ENCODE measurements at regions not wholly inside any gene's neighbourhood (a gene's known extent, or its start where the extent isn't known, plus 50 kb on each side); places are given as distances from the start of the nearest gene placed in this dataset.

DNA sequence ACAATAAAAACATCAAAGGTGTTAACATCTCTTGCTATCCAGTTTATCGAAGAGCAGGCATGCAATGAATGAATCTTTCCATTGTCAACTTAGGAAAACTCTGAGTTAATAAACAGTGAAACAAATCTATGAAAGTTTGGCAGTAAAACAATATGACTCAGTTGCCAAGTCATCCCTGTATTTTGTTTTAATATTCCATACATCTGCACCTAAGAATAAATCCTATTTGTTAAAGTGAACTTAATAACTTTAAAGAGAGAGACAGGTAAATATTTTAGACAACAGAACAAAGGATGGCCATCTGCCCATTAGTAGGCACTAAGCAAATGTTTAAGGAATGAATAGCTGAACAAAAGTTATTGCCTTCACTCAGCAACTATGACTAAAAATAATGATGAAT is 700.5 kb upstream of the CELF2 start:
- no peak for TF ChIP-seq ZFP3 (CRISPR knock-in tag; IDR thresholded peaks at IDR 0.05)
- no peak for TF ChIP-seq OSR1 (CRISPR knock-in tag; IDR thresholded peaks at IDR 0.05)
- no peak for TF ChIP-seq ESRRG (CRISPR knock-in tag; IDR thresholded peaks at IDR 0.05)
- no peak for TF ChIP-seq ISL1 (CRISPR knock-in tag; IDR thresholded peaks at IDR 0.05)
- TF ChIP-seq, protein P1, sequence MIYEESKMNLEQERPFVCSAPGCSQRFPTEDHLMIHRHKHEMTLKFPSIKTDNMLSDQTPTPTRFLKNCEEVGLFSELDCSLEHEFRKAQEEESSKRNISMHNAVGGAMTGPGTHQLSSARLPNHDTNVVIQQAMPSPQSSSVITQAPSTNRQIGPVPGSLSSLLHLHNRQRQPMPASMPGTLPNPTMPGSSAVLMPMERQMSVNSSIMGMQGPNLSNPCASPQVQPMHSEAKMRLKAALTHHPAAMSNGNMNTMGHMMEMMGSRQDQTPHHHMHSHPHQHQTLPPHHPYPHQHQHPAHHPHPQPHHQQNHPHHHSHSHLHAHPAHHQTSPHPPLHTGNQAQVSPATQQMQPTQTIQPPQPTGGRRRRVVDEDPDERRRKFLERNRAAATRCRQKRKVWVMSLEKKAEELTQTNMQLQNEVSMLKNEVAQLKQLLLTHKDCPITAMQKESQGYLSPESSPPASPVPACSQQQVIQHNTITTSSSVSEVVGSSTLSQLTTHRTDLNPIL (CRISPR knock-in tag; IDR thresholded peaks at IDR 0.05; ENCODE audit: low read depth): no peak
- no peak for TF ChIP-seq ZFP30 (CRISPR knock-in tag; IDR thresholded peaks at IDR 0.05)
- ATAC-seq: no peak

DNA sequence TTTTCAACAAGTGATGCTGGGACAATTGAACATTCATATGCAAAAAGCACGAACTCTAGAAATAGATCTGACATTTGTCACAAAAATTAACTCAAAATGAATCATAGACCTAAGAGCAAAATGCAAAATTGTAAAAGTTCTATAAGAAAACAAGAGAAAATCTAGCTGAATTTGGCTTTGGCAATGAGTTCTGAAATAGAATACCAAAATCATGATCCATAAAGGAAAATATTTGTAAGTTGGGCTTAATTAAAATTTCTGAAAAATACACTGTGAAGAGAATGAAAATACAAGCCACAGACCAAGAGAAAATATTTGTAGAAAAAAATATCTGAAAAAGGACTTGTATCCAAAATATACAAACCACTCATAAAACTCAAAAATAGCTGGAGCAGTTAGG is 698.8 kb upstream of the CELF2 start:
- ATAC-seq: no peak
- TF ChIP-seq ZC3H10 (CRISPR knock-in tag; IDR thresholded peaks at IDR 0.05) (no peak), ZNF8 (CRISPR knock-in tag; IDR thresholded peaks at IDR 0.05) (no peak), ZNF565 (CRISPR knock-in tag; conservative IDR thresholded peaks at IDR 0.05; ENCODE audit: low read depth) (no peak), BACH2 (CRISPR knock-in tag; IDR thresholded peaks at IDR 0.05; ENCODE audit: borderline replicate concordance) (no peak), ZFP30 (CRISPR knock-in tag; IDR thresholded peaks at IDR 0.05) (no peak), TCF4 (CRISPR knock-in tag; IDR thresholded peaks at IDR 0.05; ENCODE audit: borderline replicate concordance) (no peak), ISL1 (CRISPR knock-in tag; IDR thresholded peaks at IDR 0.05) (no peak), PATZ1 (CRISPR knock-in tag; IDR thresholded peaks at IDR 0.05; ENCODE audit: borderline replicate concordance) (no peak), GLIS3 (CRISPR knock-in tag; IDR thresholded peaks at IDR 0.05) (no peak), OSR1 (CRISPR knock-in tag; IDR thresholded peaks at IDR 0.05) (no peak), SNAI2 (CRISPR knock-in tag; IDR thresholded peaks at IDR 0.05) (no peak), TOX (CRISPR knock-in tag; IDR thresholded peaks at IDR 0.05; ENCODE audit: borderline replicate concordance) (no peak), ESRRG (CRISPR knock-in tag; IDR thresholded peaks at IDR 0.05) (no peak), TSHZ2 (CRISPR knock-in tag; IDR thresholded peaks at IDR 0.05) (no peak)
- TF ChIP-seq, protein P1 (CRISPR knock-in tag; IDR thresholded peaks at IDR 0.05; ENCODE audit: low read depth): no peak

DNA sequence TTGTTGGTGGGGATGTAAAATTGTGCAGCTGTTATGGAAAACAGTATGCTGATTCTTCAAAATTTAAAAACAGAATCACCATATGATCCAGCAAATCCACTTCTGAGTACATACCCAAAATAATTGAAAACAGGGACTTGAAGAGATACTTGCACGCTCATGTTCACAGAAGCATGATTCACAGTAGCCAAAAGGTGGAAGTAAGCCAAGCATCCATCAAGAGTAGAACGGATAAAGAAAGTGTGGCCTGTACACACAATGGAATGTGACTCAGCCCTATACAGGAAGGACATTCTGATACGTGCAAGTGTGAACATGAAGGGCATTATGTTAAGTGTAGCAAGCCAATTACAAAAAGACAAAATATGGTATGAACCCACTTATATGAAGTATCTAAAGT is 696.7 kb upstream of the CELF2 start:
- ATAC-seq: no peak
- TF ChIP-seq TOX (CRISPR knock-in tag; IDR thresholded peaks at IDR 0.05; ENCODE audit: borderline replicate concordance) (no peak), GLIS3 (CRISPR knock-in tag; IDR thresholded peaks at IDR 0.05) (no peak), BACH2 (CRISPR knock-in tag; IDR thresholded peaks at IDR 0.05; ENCODE audit: borderline replicate concordance) (no peak), ZC3H10 (CRISPR knock-in tag; IDR thresholded peaks at IDR 0.05) (no peak), ZNF70 (CRISPR knock-in tag; IDR thresholded peaks at IDR 0.05) (no peak), POU6F1 (CRISPR knock-in tag; IDR thresholded peaks at IDR 0.05; ENCODE audit: borderline replicate concordance, low read depth) (no peak), ESRRG (CRISPR knock-in tag; IDR thresholded peaks at IDR 0.05) (no peak), ARNTL (CRISPR knock-in tag; IDR thresholded peaks at IDR 0.05; ENCODE audit: borderline replicate concordance, low read depth) (no peak), PPARA (CRISPR knock-in tag; IDR thresholded peaks at IDR 0.05; ENCODE audit: borderline replicate concordance) (no peak), TSHZ2 (CRISPR knock-in tag; IDR thresholded peaks at IDR 0.05) (no peak), ISL1 (CRISPR knock-in tag; IDR thresholded peaks at IDR 0.05) (no peak), OSR1 (CRISPR knock-in tag; IDR thresholded peaks at IDR 0.05) (no peak), RARB (CRISPR knock-in tag; IDR thresholded peaks at IDR 0.05) (no peak), ZFP30 (CRISPR knock-in tag; IDR thresholded peaks at IDR 0.05) (no peak), TCF4 (CRISPR knock-in tag; IDR thresholded peaks at IDR 0.05; ENCODE audit: borderline replicate concordance) (no peak)
- TF ChIP-seq, protein P2, sequence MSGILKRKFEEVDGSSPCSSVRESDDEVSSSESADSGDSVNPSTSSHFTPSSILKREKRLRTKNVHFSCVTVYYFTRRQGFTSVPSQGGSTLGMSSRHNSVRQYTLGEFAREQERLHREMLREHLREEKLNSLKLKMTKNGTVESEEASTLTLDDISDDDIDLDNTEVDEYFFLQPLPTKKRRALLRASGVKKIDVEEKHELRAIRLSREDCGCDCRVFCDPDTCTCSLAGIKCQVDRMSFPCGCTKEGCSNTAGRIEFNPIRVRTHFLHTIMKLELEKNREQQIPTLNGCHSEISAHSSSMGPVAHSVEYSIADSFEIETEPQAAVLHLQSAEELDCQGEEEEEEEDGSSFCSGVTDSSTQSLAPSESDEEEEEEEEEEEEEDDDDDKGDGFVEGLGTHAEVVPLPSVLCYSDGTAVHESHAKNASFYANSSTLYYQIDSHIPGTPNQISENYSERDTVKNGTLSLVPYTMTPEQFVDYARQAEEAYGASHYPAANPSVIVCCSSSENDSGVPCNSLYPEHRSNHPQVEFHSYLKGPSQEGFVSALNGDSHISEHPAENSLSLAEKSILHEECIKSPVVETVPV (CRISPR knock-in tag; IDR thresholded peaks at IDR 0.05): no peak
- TF ChIP-seq, protein P1 (CRISPR knock-in tag; IDR thresholded peaks at IDR 0.05; ENCODE audit: low read depth): no peak
